PFSK-1 (cell line): ENCODE measurements at regions not wholly inside any gene's neighbourhood (a gene's known extent, or its start where the extent isn't known, plus 50 kb on each side); places are given as distances from the start of the nearest gene placed in this dataset.

ENCODE experiments used
- FOXP2 ChIP-seq: optimal IDR thresholded peaks from 2 replicates; pipeline ENCODE3; 2011; ENCODE audit warnings: borderline replicate concordance, control low read depth, inconsistent platforms; ENCODE audit not compliant: insufficient read depth; ENCODE audit errors: extremely low read length, extremely low read depth
- POLR2AphosphoS5 ChIP-seq: IDR thresholded peaks from 2 replicates; pipeline ENCODE4 v1.6.1; 2012; ENCODE audit warnings: low read depth, mild to moderate bottlenecking, control low read depth, low read length, moderate library complexity
- REST ChIP-seq, 2 experiments: IDR thresholded peaks; 2 replicates each; pipeline versions ENCODE4 v1.6.1 to v1.8.0; 2011 to 2012; ENCODE audit warnings: low read depth in 2 of 2, low read length in 2 of 2, control low read depth in 1 of 2, inconsistent platforms in 1 of 2, mild to moderate bottlenecking in 1 of 2, moderate library complexity in 1 of 2; ENCODE audit not compliant: insufficient read depth in 1 of 2
- SIN3A ChIP-seq: IDR thresholded peaks from 2 replicates; pipeline ENCODE4 v1.6.1; 2012; ENCODE audit warnings: mild to moderate bottlenecking, low read length, moderate library complexity, borderline replicate concordance; ENCODE audit not compliant: insufficient read depth
- TAF1 ChIP-seq: IDR thresholded peaks from 2 replicates; pipeline ENCODE4 v1.6.1; 2012; ENCODE audit warnings: low read length, control low read depth, borderline replicate concordance; ENCODE audit not compliant: insufficient read depth

GRCh38 chr7:15862781-15863165 is 176.3 kb upstream of the MEOX2 start:
- TF ChIP-seq REST (IDR thresholded peaks at IDR 0.05; ENCODE audit: insufficient read depth in 1 of 2, low read depth in 2 of 2, low read length in 2 of 2): no peak
- TF ChIP-seq FOXP2: no peak
- no peak for TF ChIP-seq POLR2AphosphoS5
- TF ChIP-seq SIN3A: no peak
- TF ChIP-seq TAF1: no peak
